ENCODE measurements at regions not wholly inside any gene's neighbourhood (a gene's known extent, or its start where the extent isn't known, plus 50 kb on each side); places are given as distances from the start of the nearest gene placed in this dataset.

DNA sequence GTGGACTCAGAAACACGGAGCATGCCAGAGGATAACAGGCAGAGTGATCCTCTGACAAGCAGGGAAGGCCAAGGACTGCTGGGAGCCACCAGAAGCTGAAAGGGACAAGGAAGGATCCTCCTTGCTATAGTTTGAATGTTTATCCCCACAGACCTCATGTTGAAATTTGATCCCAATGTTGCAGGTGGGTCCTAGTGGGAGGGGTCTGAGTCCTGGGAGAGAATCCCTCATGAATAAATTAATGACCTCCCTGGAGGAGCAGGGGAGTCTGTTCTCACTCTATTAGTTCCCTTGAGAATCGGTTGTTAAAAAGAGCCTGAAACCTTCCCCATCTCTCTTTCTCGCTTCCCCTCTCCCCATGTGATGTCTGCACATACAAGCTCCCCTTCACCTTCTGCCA, 124.4 kb downstream of the FBXO15 start:
- DNase-seq (ENCODE audit: low read depth in 2 of 2): no peak

DNA sequence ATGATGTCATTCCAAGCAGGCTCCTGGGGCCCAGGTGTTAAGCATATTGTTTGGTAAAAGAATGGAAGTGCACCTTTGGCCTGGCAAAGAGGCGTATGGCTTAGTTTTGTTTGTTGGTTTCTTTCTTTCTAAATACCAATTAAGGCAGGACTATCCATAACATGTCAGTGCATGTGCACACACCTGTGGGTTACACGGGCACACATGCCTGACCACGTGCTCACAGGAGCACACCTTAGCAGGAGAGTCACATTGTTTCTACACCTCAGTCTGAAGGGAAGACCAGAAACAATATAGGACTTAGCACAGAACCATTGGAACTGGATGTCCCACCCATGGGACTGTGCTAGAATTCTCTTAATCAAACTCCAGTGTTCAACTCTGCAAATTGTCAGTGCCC, 127.8 kb downstream of the FBXO15 start:
- no peak for DNase-seq (ENCODE audit: low read depth in 2 of 2)

DNA sequence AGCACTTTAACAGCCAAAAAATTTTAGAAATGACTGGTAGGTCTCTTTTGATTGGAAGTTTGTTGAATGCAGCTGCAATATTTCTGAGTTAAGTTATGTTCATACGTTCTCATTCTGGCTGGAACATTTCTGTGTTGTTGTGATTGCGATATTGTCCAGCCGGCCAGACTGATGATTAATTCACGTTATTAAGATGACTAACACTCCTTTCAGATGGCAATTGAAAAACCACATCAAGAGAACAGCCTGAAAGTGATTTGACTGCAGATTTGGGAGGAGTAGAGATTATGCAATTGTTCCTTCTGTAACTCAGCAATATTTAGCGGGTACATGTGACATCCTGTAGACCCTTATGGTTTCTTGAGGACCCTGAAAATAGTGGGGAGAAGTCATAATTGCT, 133.7 kb downstream of the FBXO15 start:
- DNase-seq (ENCODE audit: low read depth in 2 of 2): no peak

DNA sequence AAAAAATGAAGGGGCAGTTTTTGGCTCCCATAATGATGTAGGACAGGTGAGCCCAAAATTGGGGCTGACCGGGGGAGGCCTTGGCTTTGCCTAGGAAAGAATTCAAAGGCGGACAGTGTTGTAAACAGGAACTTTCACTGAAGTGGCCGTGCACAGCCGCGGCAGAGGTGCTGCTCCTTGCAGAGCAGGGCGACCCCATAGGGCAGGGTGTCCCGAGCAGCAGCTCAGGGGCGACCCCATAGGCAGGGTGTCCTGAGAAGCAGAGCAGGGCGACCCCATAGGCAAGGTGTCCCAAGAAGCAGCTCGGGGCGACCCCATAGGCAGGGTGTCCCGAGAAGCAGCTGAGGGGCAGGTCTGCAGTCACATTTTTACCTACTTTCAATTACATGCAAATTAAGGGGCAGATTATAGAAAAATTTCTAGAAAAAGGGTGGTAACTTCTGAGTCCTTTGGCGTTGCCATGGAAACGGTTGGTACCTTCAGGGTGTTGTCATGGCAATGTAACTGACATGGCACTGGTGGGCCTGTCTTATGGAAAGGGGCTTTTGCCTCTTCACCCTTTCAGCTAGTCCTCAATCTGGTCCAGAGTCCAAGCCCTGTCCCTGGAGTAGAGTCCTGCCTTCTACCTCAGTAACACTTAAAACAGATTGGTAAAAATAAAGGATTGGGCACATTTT, 134.5 kb downstream of the FBXO15 start:
- DNase-seq (ENCODE audit: low read depth in 2 of 2): no peak

DNA sequence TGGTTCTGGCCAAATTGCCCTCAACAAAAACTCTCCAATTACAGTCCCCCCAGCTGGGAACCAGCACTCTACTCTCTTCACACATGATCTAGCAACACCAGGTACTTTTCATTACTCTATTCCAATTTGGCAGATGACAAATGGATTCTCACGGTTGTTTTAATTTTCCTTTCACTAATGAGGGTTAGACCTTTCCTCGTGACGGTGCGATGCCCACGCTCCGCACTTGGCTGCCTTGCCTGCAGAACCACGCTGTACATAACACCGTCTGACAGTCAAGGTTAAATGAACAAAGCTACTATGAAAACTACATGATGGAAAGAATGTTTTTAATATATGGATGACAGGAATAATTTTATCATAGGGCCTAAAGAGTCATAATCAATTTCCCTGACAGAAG, 141.5 kb downstream of the FBXO15 start:
- DNase-seq (ENCODE audit: low read depth in 2 of 2): no peak

DNA sequence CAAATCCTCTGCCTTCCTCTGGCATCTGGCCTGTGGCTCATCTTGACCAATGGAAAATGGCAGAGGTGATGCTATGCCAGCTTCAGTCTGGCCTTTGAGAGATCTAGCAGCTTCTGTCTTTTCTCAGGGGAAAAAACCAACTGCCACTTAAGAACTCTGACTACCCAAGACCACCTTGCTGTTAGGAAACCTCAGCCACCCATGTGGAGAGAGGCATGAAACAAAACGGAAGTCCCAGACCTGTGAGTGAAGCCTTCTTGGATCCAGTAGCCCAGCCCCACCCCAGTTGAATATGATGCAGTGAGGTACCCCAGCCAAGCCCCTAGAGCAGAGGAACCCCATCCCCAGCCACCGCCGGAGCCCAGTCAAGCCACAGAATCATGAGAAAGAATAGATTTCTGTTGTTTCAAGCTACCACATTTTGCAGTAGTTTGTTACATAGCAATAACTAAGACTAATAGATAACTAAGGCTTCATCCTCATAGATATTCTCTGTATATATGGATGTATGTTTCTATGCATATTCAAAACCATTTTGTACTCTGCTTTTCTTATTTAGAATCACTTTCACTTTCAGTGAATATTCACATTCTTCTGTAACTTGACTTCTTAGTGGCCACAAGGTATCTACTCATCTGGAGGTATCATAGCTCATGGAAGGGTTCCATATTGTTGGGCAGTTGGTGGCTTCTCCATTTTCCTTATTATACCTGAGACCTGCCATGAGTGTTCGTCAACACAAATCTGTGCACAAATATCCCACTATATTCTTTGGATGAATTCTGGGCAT, 142.1 kb downstream of the FBXO15 start:
- DNase-seq (ENCODE audit: low read depth in 2 of 2): no peak

DNA sequence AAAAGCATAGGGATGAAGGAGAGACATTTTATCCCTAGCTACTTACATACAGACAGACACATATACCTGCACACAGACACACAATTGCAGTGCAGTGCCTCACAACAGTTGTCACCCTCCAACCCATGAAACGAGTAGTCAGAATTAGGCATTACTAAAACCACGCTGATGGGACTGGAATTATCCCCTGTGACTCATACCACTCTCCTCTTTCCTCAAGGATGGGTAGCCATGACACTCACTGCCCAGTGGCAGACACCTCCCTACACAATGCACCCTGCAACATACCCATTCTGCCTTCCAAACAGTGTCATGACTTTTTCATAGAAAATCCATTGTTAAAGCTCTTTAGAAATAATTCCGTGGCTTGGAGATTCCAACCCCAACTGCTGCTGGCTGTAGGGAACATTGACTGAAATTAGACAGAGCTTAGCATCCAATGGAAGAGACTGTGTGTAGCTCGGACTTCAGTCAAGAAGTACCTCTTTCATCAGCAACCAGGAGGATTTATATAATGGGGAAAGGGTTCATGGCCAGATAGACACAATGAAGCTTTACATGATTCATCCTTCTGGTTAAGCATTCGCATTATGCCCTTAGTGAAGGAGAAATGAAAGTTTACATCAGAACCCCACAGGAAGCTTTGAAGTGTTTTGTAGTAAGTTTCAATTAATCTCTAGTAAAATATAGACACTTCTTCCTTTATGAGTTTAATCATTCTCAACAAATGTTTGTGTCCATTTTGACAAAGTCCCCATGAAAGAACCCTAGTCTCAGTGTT, 155.2 kb downstream of the FBXO15 start:
- DNase-seq (ENCODE audit: low read depth in 2 of 2): no peak

DNA sequence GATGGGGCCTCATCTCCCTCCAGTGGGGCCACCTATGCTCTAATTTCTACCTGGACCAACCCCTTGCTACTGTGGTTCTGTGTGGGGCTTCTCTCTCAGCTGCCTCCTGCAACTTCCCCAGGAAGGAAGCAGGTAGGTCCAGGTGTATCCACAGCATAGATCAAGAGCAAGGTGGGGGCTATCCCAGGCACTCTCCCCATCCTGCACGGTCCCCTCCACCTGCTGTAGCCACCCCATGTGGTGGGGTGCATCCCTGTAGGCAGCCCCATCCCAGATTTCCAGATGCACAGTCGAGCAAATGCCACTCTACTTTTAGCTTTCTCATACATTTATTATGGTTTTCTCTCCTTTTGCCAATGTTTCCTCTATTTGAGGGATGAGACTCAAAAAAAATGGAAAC, 156.1 kb downstream of the FBXO15 start:
- no peak for DNase-seq (ENCODE audit: low read depth in 2 of 2)

DNA sequence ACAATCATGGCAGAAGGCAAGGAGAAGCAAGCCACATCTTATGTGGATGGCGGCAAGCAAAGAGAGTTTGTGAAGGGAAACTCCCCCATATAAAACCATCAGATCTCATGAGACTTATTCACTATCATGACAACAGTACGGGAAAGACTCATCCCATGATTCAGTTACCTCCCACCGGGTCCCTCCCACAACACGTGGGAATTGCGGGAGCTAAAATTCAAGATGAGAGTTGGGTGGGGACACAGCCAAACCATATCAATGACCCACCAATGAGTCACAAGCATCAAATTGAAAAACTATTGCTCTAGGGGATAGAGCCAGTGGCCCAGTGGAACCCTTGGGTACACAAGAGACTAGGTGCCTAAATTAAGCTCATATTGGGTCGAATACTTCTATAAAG, 157.4 kb downstream of the FBXO15 start:
- DNase-seq (ENCODE audit: low read depth in 2 of 2): no peak

DNA sequence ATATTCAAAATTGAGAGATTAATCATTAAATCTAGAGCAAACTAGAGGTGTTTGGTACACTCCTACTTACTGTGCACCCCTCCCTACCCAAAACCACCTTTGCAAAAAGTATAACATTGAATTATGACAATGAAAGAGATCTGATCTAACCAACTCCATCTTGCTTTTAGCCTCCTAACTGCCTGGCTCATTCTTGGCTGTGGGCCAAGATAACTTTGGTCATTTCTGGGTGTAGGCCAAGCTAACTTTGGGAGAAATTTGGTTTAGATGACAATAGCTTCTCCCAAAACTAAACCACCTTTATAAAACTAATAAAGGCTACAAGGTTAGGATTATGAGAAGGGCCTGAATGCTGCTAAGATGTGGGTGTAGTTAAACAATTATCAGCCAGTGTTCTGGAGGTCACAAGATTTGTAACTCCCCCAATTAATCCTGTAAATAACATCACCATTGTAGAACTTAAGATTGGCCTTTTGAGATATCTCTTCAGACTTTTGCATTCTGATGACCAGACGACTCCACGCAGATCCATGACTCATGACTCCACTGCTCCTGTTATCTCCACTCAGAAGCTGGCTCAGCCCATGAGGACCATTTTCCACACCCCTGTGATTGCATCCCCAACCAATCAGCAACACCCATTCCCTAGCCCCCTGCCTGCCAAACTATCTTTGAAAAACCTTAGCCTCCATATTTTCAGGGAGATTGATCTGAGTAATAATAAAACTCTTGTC, 160.2 kb downstream of the FBXO15 start:
- no peak for DNase-seq (ENCODE audit: low read depth in 2 of 2)

DNA sequence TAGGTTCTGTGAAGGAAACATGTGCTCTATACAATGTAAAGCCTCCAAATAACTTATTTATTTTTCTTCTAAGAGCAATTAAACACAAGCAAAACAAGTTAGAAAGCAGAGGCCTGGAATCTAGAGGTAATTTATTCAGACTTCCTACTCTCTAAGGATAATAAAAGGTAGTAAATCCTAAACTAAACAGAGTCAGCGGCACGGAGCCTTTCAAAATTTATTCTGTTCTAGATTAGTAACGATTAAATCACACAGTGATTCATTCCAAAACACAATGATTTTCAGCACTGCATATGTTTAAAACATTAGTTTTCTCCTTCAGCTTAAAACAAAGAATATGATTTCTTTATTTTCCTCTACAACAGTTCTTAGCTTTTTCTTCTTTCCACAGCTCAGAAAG, 160.9 kb downstream of the FBXO15 start:
- no peak for DNase-seq (ENCODE audit: low read depth in 2 of 2)

DNA sequence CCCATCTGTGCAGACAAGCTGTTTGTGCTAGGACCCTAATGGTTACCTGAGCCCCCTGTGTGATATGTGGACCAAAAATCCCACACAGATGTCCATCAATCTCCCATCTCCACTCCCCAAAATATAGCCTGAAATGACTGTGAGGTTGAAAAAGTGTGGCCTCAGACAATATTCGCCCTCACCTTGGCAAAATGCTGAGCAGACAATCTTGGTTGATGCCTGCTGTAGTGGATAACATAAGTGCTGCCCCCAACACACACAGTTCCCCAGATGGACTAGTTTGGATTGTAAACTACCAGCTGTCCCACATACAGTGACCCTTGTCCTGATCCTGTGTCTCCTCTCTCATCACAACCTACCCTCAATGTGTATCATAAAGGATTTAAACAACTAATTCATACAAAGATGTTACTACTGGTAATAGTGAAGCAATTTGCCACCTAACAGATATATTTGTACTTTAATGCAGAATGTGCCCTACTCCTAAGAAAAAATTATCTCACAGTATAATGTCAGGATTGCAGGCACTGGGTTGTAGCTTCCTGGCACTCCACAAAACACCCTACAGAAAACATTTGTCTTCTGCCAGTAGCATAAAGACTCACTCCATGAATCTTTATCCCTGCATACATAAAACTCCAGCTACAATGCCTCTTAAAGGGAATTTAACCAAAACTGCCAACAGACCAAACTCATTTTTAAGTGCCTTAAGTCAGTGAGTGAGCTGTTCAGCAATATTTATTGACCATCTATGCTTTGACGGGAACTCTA, 161.6 kb downstream of the FBXO15 start:
- DNase-seq (ENCODE audit: low read depth in 2 of 2): no peak

DNA sequence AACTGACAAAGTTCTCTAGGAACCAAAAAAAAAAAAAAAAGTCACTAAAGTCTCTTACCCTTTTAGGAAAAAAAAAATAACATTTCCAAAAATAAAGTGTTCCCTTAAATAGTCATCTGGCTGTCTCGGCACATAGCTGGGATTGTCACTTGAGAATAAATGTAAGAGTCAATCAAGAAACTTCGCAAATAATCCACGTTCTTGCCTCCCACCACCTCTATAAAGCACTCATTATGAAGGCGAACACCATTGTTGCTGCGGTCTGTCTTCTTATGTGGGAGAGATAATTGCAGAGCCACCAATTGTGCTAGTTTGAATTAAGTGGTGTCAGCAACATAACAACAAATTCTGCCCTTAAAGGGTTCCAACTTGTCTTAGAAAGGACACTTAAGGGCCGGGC, 163.7 kb downstream of the FBXO15 start:
- no peak for DNase-seq (ENCODE audit: low read depth in 2 of 2)

DNA sequence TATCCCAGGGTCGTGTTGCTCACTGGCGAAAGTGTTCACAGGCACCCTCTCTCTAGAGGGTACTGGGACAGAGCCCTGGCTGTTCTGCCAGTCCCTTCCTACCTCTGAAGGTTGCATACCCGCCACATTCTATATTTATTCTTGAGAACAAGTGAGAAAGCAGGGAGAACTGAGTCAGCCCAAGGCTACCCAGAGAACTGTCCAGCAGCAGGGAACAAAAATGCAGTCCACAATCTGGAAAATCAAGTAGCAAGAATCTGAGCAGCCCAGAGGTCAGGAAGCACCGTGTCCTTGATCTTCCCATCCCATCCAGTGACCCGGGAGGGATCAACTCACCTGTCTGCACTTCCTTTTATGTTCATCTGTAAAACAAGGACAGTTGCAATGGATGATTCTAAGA, 164.1 kb downstream of the FBXO15 start:
- DNase-seq (ENCODE audit: low read depth in 2 of 2): no peak

DNA sequence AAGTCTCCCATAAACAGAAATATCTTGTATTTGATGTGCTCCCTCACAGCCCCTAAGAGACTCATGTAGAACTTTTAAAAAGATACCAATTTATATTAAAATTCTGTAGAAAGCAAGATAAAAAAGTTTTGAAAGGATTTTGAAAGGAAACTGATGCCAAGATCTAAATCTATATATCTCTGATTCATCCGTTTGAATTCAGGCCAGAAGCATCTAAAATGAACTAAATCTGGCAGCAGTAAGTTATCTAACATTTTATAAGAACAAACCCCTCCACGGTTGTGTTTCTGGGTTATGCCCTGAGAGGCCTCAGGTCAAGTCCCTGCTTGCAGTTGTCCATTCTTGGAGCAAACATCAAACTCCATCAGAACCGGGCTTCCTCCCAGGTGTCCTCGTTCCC, 165.8 kb downstream of the FBXO15 start:
- no peak for DNase-seq (ENCODE audit: low read depth in 2 of 2)

DNA sequence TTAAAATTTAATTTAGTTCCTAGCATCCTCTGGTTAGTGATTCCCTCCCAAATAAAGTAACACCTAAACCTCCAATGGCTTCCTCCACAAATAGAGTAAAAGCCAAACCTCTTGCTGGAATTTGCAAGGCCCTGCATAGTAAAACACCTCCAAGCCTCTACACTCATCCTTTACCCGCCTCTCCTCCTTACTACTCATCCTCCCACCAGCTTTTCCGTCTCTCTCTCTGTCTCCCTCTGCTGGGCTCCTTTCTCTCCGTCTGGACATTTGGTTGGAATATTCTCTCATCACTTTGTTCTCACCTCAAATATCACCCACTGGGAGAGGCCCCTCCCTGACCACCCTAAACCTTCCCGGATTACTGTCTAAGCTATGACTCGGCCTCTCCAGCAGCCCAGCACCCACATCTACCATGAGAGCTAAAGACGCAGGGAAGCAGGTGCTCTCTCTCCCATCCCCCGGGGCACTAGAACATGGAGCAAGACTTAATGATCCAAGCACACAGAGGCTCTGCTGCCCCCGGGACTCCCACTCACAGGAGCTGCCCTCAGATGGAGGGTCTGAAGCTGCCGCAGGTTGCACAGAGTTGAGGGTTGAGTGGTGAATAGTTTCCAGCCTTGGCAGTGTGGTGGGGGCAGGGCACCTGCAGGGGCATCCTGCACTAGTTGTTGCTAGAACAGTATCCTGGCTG, 167.2 kb downstream of the FBXO15 start:
- DNase-seq (ENCODE audit: low read depth in 2 of 2): no peak

DNA sequence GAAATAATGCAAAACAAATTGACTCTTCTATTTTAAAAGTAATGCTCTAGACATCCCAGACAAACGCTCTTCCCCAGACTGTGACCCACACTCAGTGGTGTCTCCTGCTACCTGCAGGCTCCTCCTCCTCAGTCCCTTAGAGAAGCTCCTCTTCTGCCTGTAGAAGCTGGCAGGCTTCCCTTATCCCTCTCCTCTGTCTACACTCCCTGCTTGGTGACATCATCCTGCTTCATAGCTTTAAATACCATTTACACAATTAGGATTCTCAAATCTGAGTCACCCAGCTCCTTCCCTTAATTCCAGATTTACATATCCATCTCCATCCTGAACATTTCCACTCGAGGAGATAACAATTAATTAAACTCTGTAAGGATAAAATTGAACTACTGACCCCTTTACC, 167.9 kb downstream of the FBXO15 start:
- no peak for DNase-seq (ENCODE audit: low read depth in 2 of 2)

DNA sequence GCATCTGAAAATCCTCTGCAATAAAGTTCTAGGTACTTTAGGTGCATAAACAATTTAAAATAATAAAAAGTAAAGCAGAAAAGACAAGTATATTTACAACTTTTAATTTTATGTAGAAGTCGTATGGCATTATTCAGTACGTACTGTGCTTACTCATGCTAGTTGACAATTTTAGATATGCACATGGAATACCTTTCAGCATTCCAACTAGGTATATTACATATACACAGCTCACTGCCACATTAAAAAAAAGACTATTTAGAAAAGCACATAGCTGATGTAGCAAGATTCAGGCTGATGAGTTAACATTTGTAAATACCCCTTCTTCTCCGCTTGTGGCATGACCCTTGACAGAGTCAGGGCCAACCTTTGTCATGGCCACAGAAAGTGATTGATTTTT, 171.2 kb downstream of the FBXO15 start:
- no peak for DNase-seq (ENCODE audit: low read depth in 2 of 2)

DNA sequence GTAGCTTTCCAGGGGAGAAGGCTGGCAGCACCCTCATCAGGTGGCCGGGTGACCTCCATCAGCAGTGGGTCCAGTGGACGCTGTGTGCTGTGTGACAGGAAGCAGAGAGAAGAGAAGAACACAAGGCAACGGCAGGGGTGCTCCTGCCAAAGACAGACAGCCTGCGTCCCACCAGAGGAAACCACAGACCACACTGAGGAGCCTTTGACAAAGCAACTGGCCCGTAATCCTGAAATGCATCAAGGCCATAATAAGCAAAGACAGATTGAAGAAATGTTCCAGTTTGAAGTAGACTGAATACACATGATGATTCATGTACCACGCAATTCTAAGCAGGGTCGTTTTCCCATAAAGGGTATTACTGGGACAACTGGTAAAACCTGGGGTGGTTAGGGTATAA, 172.4 kb downstream of the FBXO15 start:
- no peak for DNase-seq (ENCODE audit: low read depth in 2 of 2)

DNA sequence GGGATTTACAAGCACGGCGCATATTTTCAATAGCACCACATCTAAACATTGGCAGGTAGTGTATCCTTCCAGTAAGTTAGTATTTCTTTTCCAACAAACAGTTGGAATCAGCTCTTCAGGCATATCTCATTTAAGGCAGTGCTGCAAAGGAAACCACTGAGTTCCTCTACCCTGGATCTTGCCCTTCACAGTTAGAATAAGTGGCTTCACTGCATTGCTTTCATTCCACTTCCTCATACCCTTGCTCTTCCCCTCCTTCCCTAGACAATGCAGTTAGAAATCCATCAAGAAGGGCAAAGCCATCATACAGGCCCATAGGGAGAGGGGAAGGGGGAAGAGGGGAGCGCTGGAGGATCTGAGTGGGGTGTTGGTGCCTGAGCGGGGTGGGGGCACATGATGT, 173.7 kb downstream of the FBXO15 start:
- DNase-seq (ENCODE audit: low read depth in 2 of 2): no peak

DNA sequence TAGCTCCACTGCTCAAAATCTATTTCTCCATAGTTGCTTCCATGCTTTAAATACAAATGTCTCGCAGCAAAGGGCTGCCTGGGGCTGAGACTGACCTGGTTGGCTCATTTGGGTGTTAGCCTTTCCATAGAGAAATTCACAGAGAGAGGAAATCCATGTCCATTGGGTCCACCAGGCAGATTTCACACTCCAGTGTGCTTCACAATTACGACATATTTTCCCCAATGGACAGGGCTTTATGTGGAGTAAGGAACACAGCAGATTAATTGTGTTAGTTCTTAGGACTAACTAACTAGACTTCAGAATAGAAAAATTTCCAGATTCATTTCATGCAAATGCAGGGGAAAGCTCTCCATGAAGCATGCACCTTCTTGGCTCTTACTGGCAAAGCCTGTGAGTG, 180.7 kb downstream of the FBXO15 start:
- DNase-seq (ENCODE audit: low read depth in 2 of 2): no peak
